ENCODE measurements at regions not wholly inside any gene's neighbourhood (a gene's known extent, or its start where the extent isn't known, plus 50 kb on each side); places are given as distances from the start of the nearest gene placed in this dataset.

GRCh38 chrX:45980726-45981125, 564.5 kb downstream of the ZNF674 start:
- no peak for DNase-seq

GRCh38 chrX:45975633-45976032, 569.6 kb downstream of the ZNF674 start:
- no peak for DNase-seq

- DNase-seq: no peak
These were observed 572.6 kb downstream of the ZNF674 start for GRCh38 chrX:45972636-45973035.

- no peak for DNase-seq
These were observed 585.7 kb downstream of the ZNF674 start for GRCh38 chrX:45959567-45959966.

GRCh38 chrX:45956191-45956870, 588.9 kb downstream of the ZNF674 start:
- DNase-seq: no peak

GRCh38 chrX:45955661-45956060, 589.6 kb downstream of the ZNF674 start:
- no peak for DNase-seq

GRCh38 chrX:45954026-45954425, 591.2 kb downstream of the ZNF674 start:
- no peak for DNase-seq

- DNase-seq: no peak
These were observed 593.2 kb downstream of the ZNF674 start for GRCh38 chrX:45952030-45952429.

- no peak for DNase-seq
These were observed 609.8 kb downstream of the ZNF674 start for GRCh38 chrX:45935408-45935807.

- DNase-seq: no peak
These were observed 632.9 kb downstream of the ZNF674 start for GRCh38 chrX:45912316-45912715.

- DNase-seq: no peak
These were observed 637.4 kb downstream of the ZNF674 start for GRCh38 chrX:45907786-45908185.

GRCh38 chrX:45903781-45904201, 641.4 kb downstream of the ZNF674 start:
- peak; percentile 30 for DNase-seq

- no peak for DNase-seq
These were observed 644.2 kb downstream of the ZNF674 start for GRCh38 chrX:45900766-45901615.

GRCh38 chrX:45894864-45895645, 650.2 kb downstream of the ZNF674 start:
- DNase-seq: no peak

GRCh38 chrX:45889471-45889870, 655.8 kb downstream of the ZNF674 start:
- DNase-seq: peak; percentile 43

GRCh38 chrX:45888518-45888917, 656.7 kb downstream of the ZNF674 start:
- DNase-seq: peak; percentile 58

- DNase-seq: no peak
These were observed 659.3 kb downstream of the ZNF674 start for GRCh38 chrX:45885931-45886330.

- DNase-seq: no peak
These were observed 665.7 kb downstream of the ZNF674 start for GRCh38 chrX:45879512-45879911.

- DNase-seq: no peak
These were observed 669.0 kb downstream of the ZNF674 start for GRCh38 chrX:45876206-45876605.

- DNase-seq: no peak
These were observed 671.4 kb downstream of the ZNF674 start for GRCh38 chrX:45873781-45874180.

GRCh38 chrX:45872480-45872879, 671.8 kb upstream of the DIPK2B start:
- no peak for DNase-seq

- DNase-seq: no peak
These were observed 667.7 kb upstream of the DIPK2B start for GRCh38 chrX:45868425-45868824.

GRCh38 chrX:45862801-45863200, 662.1 kb upstream of the DIPK2B start:
- DNase-seq: no peak

All from dermis blood vessel endothelial cell (primary cell).